HG03064 (cell line): ENCODE measurements at regions not wholly inside any gene's neighbourhood (a gene's known extent, or its start where the extent isn't known, plus 50 kb on each side); places are given as distances from the start of the nearest gene placed in this dataset.

Experiments used
- ATAC-seq: cut with Tn5 transposase; IDR thresholded peaks from one replicate; pipeline ENCODE4 v1.9.1; 2021; ENCODE audit warnings: low read depth; ENCODE audit not compliant: unreplicated experiment

GRCh38 chr22:48173061-48173772 is 1410.8 kb downstream of the TBC1D22A start:
- no peak for ATAC-seq

GRCh38 chr22:48171271-48171691 is 1408.8 kb downstream of the TBC1D22A start:
- ATAC-seq, result no peak

GRCh38 chr22:48169227-48169626 is 1406.8 kb downstream of the TBC1D22A start:
- ATAC-seq, result no peak

- ATAC-seq, result no peak
Measured at GRCh38 chr22:48167238-48167637, 1404.8 kb downstream of the TBC1D22A start.

- ATAC-seq, result no peak
Measured at GRCh38 chr22:48161298-48161697, 1398.8 kb downstream of the TBC1D22A start.

GRCh38 chr22:48157676-48158075 is 1395.2 kb downstream of the TBC1D22A start:
- no peak for ATAC-seq

- no peak for ATAC-seq
Measured at GRCh38 chr22:48156603-48157355, 1394.3 kb downstream of the TBC1D22A start.

GRCh38 chr22:48155446-48155845 is 1393.0 kb downstream of the TBC1D22A start:
- no peak for ATAC-seq

GRCh38 chr22:48154943-48155240 is 1392.4 kb downstream of the TBC1D22A start:
- no peak for ATAC-seq

- ATAC-seq, result no peak
Measured at GRCh38 chr22:48154169-48154942, 1391.9 kb downstream of the TBC1D22A start.

- no peak for ATAC-seq
Measured at GRCh38 chr22:48153726-48154125, 1391.3 kb downstream of the TBC1D22A start.

GRCh38 chr22:48152916-48153315 is 1390.5 kb downstream of the TBC1D22A start:
- no peak for ATAC-seq

GRCh38 chr22:48152164-48152775 is 1389.8 kb downstream of the TBC1D22A start:
- no peak for ATAC-seq

GRCh38 chr22:48151641-48152040 is 1389.2 kb downstream of the TBC1D22A start:
- no peak for ATAC-seq

GRCh38 chr22:48147831-48148230 is 1385.4 kb downstream of the TBC1D22A start:
- no peak for ATAC-seq

GRCh38 chr22:48147404-48147803 is 1385.0 kb downstream of the TBC1D22A start:
- ATAC-seq, result no peak

GRCh38 chr22:48146426-48146825 is 1384.0 kb downstream of the TBC1D22A start:
- no peak for ATAC-seq

- ATAC-seq, result no peak
Measured at GRCh38 chr22:48145738-48146137, 1383.3 kb downstream of the TBC1D22A start.

- ATAC-seq, result no peak
Measured at GRCh38 chr22:48144318-48144717, 1381.9 kb downstream of the TBC1D22A start.

- ATAC-seq, result no peak
Measured at GRCh38 chr22:48143856-48144255, 1381.4 kb downstream of the TBC1D22A start.

- ATAC-seq, result no peak
Measured at GRCh38 chr22:48142388-48142787, 1379.9 kb downstream of the TBC1D22A start.
